B cell (primary cell): ENCODE measurements at regions not wholly inside any gene's neighbourhood (a gene's known extent, or its start where the extent isn't known, plus 50 kb on each side); places are given as distances from the start of the nearest gene placed in this dataset.

Source experiments
- ATAC-seq: fragments of 200-7000 bp; cut with Tn5 transposase; one replicate; pipeline ENCODE4 v1.10.0; 2021; ENCODE audit warnings: low read depth, mild to moderate bottlenecking, moderate number of reproducible peaks, moderate library complexity
- CTCF ChIA-PET: fragments of 350-600 bp; sonication (Branson Sonifier 250); formaldehyde crosslinking; loops from one replicate; lab custom pipeline; 2021; ENCODE audit warnings: antibody characterized with exemption, inconsistent platforms; lab: Charles Lee
- POLR2A ChIA-PET: fragments of 350-600 bp; sonication (Branson Sonifier 250); formaldehyde crosslinking; loops from one replicate; lab custom pipeline; 2021; ENCODE audit warnings: antibody characterized with exemption; lab: Charles Lee
- DNase-seq: peaks from one replicate; pipeline ENCODE4 v3.0.0; 2013
- H2AFZ ChIP-seq: 2 replicates; pipeline ENCODE4 v1.6.1; 2012; ENCODE audit warnings: mild to moderate bottlenecking, low read depth, low read length; ENCODE audit not compliant: insufficient read depth, poor library complexity, severe bottlenecking
- H3K27ac ChIP-seq, 2 donors: 1 replicate in 1 of 2; 2 replicates in 1 of 2; pipeline ENCODE4 v1.5.1; 2012 to 2013; ENCODE audit warnings: low read length in 2 of 2, mild to moderate bottlenecking in 2 of 2, moderate library complexity in 1 of 2
- H3K27me3 ChIP-seq, 4 experiments: fragments of 200-600 bp in 1 of 4; sonication (generic) in 1 of 4; replicated peaks in 1 of 4; 1 replicate in 2 of 4; 2 replicates in 2 of 4; pipeline versions ENCODE4 v1.6.1 to v1.7.0; 2013 to 2016; ENCODE audit warnings: low read length in 3 of 4, mild to moderate bottlenecking in 2 of 4, mixed read lengths in 1 of 4, moderate library complexity in 1 of 4; ENCODE audit not compliant: insufficient read depth in 4 of 4, control insufficient read depth in 3 of 4; ENCODE audit errors: control extremely low read depth in 1 of 4
- H3K36me3 ChIP-seq, 2 experiments: replicated peaks in 1 of 2; 1 replicate in 1 of 2; 2 replicates in 1 of 2; pipeline versions ENCODE4 v1.6.1 to v1.7.1; 2013; ENCODE audit warnings: low read length in 1 of 2; ENCODE audit not compliant: insufficient read depth in 2 of 2, control insufficient read depth in 1 of 2; ENCODE audit errors: control extremely low read depth in 1 of 2, extremely low read depth in 1 of 2
- H3K4me1 ChIP-seq, 2 donors: fragments of 200-600 bp in 1 of 2; sonication (generic) in 1 of 2; 1 replicate in 1 of 2; 2 replicates in 1 of 2; pipeline versions ENCODE4 v1.5.1 to v1.6.1; 2013 to 2017; ENCODE audit warnings: low read length in 2 of 2; ENCODE audit not compliant: control insufficient read depth in 2 of 2, insufficient read depth in 2 of 2
- H3K4me2 ChIP-seq: replicated peaks from 2 replicates; pipeline ENCODE3; 2012; ENCODE audit warnings: mild to moderate bottlenecking, low read depth, low read length; ENCODE audit not compliant: poor library complexity, severe bottlenecking
- H3K4me3 ChIP-seq, 5 experiments: fragments of 200-600 bp in 1 of 5; sonication (generic) in 1 of 5; 1 replicate in 3 of 5; 2 replicates in 2 of 5; pipeline versions ENCODE4 v1.5.1 to v1.7.0; 2011 to 2016; ENCODE audit warnings: low read length in 4 of 5, mild to moderate bottlenecking in 4 of 5, low read depth in 2 of 5, control low read depth in 1 of 5, moderate library complexity in 1 of 5; ENCODE audit not compliant: insufficient read depth in 1 of 5; ENCODE audit errors: control extremely low read depth in 1 of 5, extremely low read depth in 1 of 5
- H3K79me2 ChIP-seq: fragments of 200-600 bp; sonication (generic); one replicate; pipeline ENCODE4 v1.6.0; 2016; ENCODE audit warnings: low read length; ENCODE audit not compliant: control insufficient read depth, insufficient read depth
- H3K9ac ChIP-seq: fragments of 200-600 bp; sonication (generic); 2 replicates; pipeline ENCODE4 v1.6.1; 2017; ENCODE audit warnings: mild to moderate bottlenecking, low read length, moderate library complexity
- H3K9me3 ChIP-seq, 3 donors: one replicate each; pipeline versions ENCODE4 v1.6.1 to v1.7.1; 2013; ENCODE audit warnings: low read length in 2 of 3; ENCODE audit not compliant: control insufficient read depth in 2 of 3, insufficient read depth in 1 of 3; ENCODE audit errors: control extremely low read depth in 1 of 3
- H4K20me1 ChIP-seq: 2 replicates; pipeline ENCODE4 v1.6.0; 2012; ENCODE audit warnings: mild to moderate bottlenecking, low read length; ENCODE audit not compliant: insufficient read depth, control insufficient read depth, poor library complexity, severe bottlenecking
- H3K27ac Mint-ChIP-seq: one replicate; pipeline ENCODE4 v1.8.0; 2021; ENCODE audit warnings: mixed read lengths
- H3K27me3 Mint-ChIP-seq: one replicate; pipeline ENCODE4 v1.8.0; 2021; ENCODE audit warnings: mixed read lengths
- H3K4me1 Mint-ChIP-seq: one replicate; pipeline ENCODE4 v1.8.0; 2021; ENCODE audit warnings: mixed read lengths
- H3K4me3 Mint-ChIP-seq: one replicate; pipeline ENCODE4 v1.8.0; 2021; ENCODE audit warnings: mixed read lengths
- H3K9me3 Mint-ChIP-seq: one replicate; pipeline ENCODE4 v1.8.0; 2022; ENCODE audit warnings: mixed read lengths; ENCODE audit not compliant: insufficient read depth
- CTCF ChIP-seq: fragments of 200-600 bp; IDR thresholded peaks from one replicate; pipeline ENCODE4 v1.8.0; 2022; ENCODE audit warnings: antibody characterized with exemption, mild to moderate bottlenecking
- EZH2 ChIP-seq: IDR thresholded peaks from 2 replicates; pipeline ENCODE4 v1.6.1; 2012; ENCODE audit warnings: borderline replicate concordance, low read depth, mild to moderate bottlenecking, moderate library complexity, low read length; ENCODE audit not compliant: insufficient read depth, poor library complexity, severe bottlenecking
- WGBS: methylation state at CpG from one replicate; pipeline ENCODE4 v1.1.5; 2013; ENCODE audit warnings: missing lambda C conversion rate; ENCODE audit not compliant: insufficient coverage; 5-methylcytosine and 5-hydroxymethylcytosine counted together
- intact Hi-C: fragments of 100-400 bp; cut with micrococcal nuclease; formaldehyde crosslinking; loops from one replicate; pipeline ENCODE4 v1.10.0; 2022

GRCh38 chr5:154603011-154603410, 125.0 kb upstream of the HAND1 start:
- no peak for ATAC-seq
- H3K4me1 Mint-ChIP-seq, result peaks cover 2% of the 10 kb centered on the region
- no peak overlapping the region for H3K27ac ChIP-seq
- H3K36me3 ChIP-seq, result no peaks in the 10 kb centered on the region
- no peaks in the 10 kb centered on the region for H3K4me1 ChIP-seq
- WGBS, result 67% methylated on average over 1 of the region's 1 CpG
- ChIA-PET CTCF (no interaction called here), POLR2A (no interaction called here)
- peaks cover 36% of the 10 kb centered on the region for H3K27me3 Mint-ChIP-seq
- H3K27me3 ChIP-seq, result peaks cover 0 to 30% (median 7%) of the 10 kb centered on the region in 4 experiments
- intact Hi-C loops, result no loop called here
- H3K9me3 Mint-ChIP-seq, result no peaks in the 10 kb centered on the region
- no peaks in the 10 kb centered on the region for H3K79me2 ChIP-seq
- no peaks in the 10 kb centered on the region for H4K20me1 ChIP-seq
- H3K4me3 Mint-ChIP-seq, result no peak overlapping the region
- TF ChIP-seq EZH2, result no peak
- TF ChIP-seq CTCF, result no peak
- no peak overlapping the region for H3K9ac ChIP-seq
- no peak overlapping the region for H3K4me2 ChIP-seq
- DNase-seq, result no peak
- H3K4me3 ChIP-seq, result no peak overlapping the region
- H2AFZ ChIP-seq, result no peak overlapping the region
- H3K9me3 ChIP-seq, result no peaks in the 10 kb centered on the region
- no peak overlapping the region for H3K27ac Mint-ChIP-seq

GRCh38 chr5:154601014-154601413, 123.0 kb upstream of the HAND1 start:
- no peak overlapping the region for H3K4me3 ChIP-seq
- H4K20me1 ChIP-seq, result no peaks in the 10 kb centered on the region
- no peak overlapping the region for H3K4me2 ChIP-seq
- no peaks in the 10 kb centered on the region for H3K9me3 ChIP-seq
- WGBS, result 94% methylated on average over 6 of the region's 7 CpGs
- no peak overlapping the region for H3K27ac ChIP-seq
- TF ChIP-seq CTCF (no peak), EZH2 (no peak)
- DNase-seq (no peak), ATAC-seq (no peak)
- intact Hi-C loops, result no loop called here
- H3K9ac ChIP-seq, result no peak overlapping the region
- Mint-ChIP-seq H3K27me3 (peaks cover 42% of the 10 kb centered on the region), H3K4me3 (no peak overlapping the region), H3K4me1 (peaks cover 2% of the 10 kb centered on the region), H3K27ac (no peak overlapping the region), H3K9me3 (no peaks in the 10 kb centered on the region)
- no peaks in the 10 kb centered on the region for H3K4me1 ChIP-seq
- no peak overlapping the region for H2AFZ ChIP-seq
- no peaks in the 10 kb centered on the region for H3K79me2 ChIP-seq
- peaks cover 0 to 30% (median 8%) of the 10 kb centered on the region in 4 experiments for H3K27me3 ChIP-seq
- no peaks in the 10 kb centered on the region for H3K36me3 ChIP-seq
- ChIA-PET POLR2A (no interaction called here), CTCF (no interaction called here)
